Ectodermal cell (in vitro differentiated cells): ENCODE measurements at regions not wholly inside any gene's neighbourhood (a gene's known extent, or its start where the extent isn't known, plus 50 kb on each side); places are given as distances from the start of the nearest gene placed in this dataset.

Experiments
- H3K27ac ChIP-seq: 2 replicates; pipeline ENCODE4 v1.7.0; 2013; ENCODE audit warnings: mild to moderate bottlenecking, low read depth, low read length; ENCODE audit not compliant: insufficient read depth, poor library complexity, severe bottlenecking
- H3K27me3 ChIP-seq: 2 replicates; pipeline ENCODE4 v1.7.0; 2013; ENCODE audit warnings: mild to moderate bottlenecking, low read length; ENCODE audit not compliant: insufficient read depth, control insufficient read depth, poor library complexity, severe bottlenecking
- H3K36me3 ChIP-seq: one replicate; pipeline ENCODE4 v1.7.0; 2013; ENCODE audit warnings: low read length; ENCODE audit not compliant: control insufficient read depth, insufficient read depth
- H3K4me1 ChIP-seq: one replicate; pipeline ENCODE4 v1.7.0; 2013; ENCODE audit warnings: low read length; ENCODE audit not compliant: control insufficient read depth, insufficient read depth
- H3K4me3 ChIP-seq: 2 replicates; pipeline ENCODE4 v1.7.0; 2013; ENCODE audit warnings: low read depth, low read length, control low read depth; ENCODE audit not compliant: insufficient read depth
- H3K9me3 ChIP-seq: 2 replicates; pipeline ENCODE4 v1.7.0; 2013; ENCODE audit warnings: mild to moderate bottlenecking, low read length, moderate library complexity; ENCODE audit not compliant: control insufficient read depth
- WGBS, 2 experiments: methylation state at CpG; one replicate each; pipeline ENCODE4 v1.1.7; 2013; ENCODE audit warnings: missing lambda C conversion rate in 2 of 2; 5-methylcytosine and 5-hydroxymethylcytosine counted together

GRCh38 chr1:87506147-87506546 is 177.5 kb downstream of the LMO4 start:
- Histone ChIP-seq H3K27me3 (no peaks in the 10 kb centered on the region), H3K4me3 (no peak overlapping the region), H3K27ac (no peak overlapping the region), H3K9me3 (no peaks in the 10 kb centered on the region), H3K4me1 (no peaks in the 10 kb centered on the region), H3K36me3 (no peaks in the 10 kb centered on the region)
- 75 to 83% methylated on average over 8 of the region's 8 CpGs for WGBS, 2 experiments

- 94 to 100% methylated on average over 1 of the region's 1 CpG for WGBS, 2 experiments
- H3K4me1 ChIP-seq, result no peaks in the 10 kb centered on the region
- no peak overlapping the region for H3K27ac ChIP-seq
Measured at GRCh38 chr1:87508247-87508787, 179.6 kb downstream of the LMO4 start.

GRCh38 chr1:87510540-87510939 is 181.9 kb downstream of the LMO4 start:
- H3K9me3 ChIP-seq, result no peaks in the 10 kb centered on the region
- H3K36me3 ChIP-seq, result no peaks in the 10 kb centered on the region
- H3K4me3 ChIP-seq, result no peak overlapping the region
- no peak overlapping the region for H3K27ac ChIP-seq
- H3K27me3 ChIP-seq, result no peaks in the 10 kb centered on the region
- WGBS, 2 experiments, result 92 to 94% methylated on average over 2 of the region's 3 CpGs
- no peaks in the 10 kb centered on the region for H3K4me1 ChIP-seq

More at GRCh38 chr1:87508247-87508787, 179.6 kb downstream of the LMO4 start:
- H3K4me3 ChIP-seq, result no peak overlapping the region
- no peaks in the 10 kb centered on the region for H3K27me3 ChIP-seq
- H3K36me3 ChIP-seq, result no peaks in the 10 kb centered on the region
- H3K9me3 ChIP-seq, result no peaks in the 10 kb centered on the region

- no CpG with 5 or more reads among the region's 1 CpG for WGBS, 2 experiments
- H3K4me1 ChIP-seq, result no peaks in the 10 kb centered on the region
- no peak overlapping the region for H3K4me3 ChIP-seq
Measured at GRCh38 chr1:87511449-87511848, 182.8 kb downstream of the LMO4 start.

GRCh38 chr1:87512431-87512830 is 183.8 kb downstream of the LMO4 start:
- H3K27ac ChIP-seq, result no peak overlapping the region
- no peaks in the 10 kb centered on the region for H3K9me3 ChIP-seq
- H3K4me1 ChIP-seq, result no peaks in the 10 kb centered on the region
- no peak overlapping the region for H3K4me3 ChIP-seq
- H3K27me3 ChIP-seq, result no peaks in the 10 kb centered on the region
- H3K36me3 ChIP-seq, result no peaks in the 10 kb centered on the region
- 96 to 97% methylated on average over 2 of the region's 2 CpGs for WGBS, 2 experiments

More at GRCh38 chr1:87511449-87511848, 182.8 kb downstream of the LMO4 start:
- Histone ChIP-seq H3K27ac (no peak overlapping the region), H3K9me3 (no peaks in the 10 kb centered on the region), H3K27me3 (no peaks in the 10 kb centered on the region), H3K36me3 (no peaks in the 10 kb centered on the region)

- Histone ChIP-seq H3K4me1 (no peaks in the 10 kb centered on the region), H3K9me3 (no peaks in the 10 kb centered on the region), H3K27me3 (no peaks in the 10 kb centered on the region), H3K27ac (no peak overlapping the region), H3K36me3 (no peaks in the 10 kb centered on the region), H3K4me3 (no peak overlapping the region)
- 62 to 78% methylated on average over 3 to 4 of the region's 4 CpGs for WGBS, 2 experiments
Measured at GRCh38 chr1:87513255-87513654, 184.6 kb downstream of the LMO4 start.

GRCh38 chr1:87513966-87514660 is 185.4 kb downstream of the LMO4 start:
- H3K4me3 ChIP-seq, result no peak overlapping the region
- no peaks in the 10 kb centered on the region for H3K36me3 ChIP-seq
- WGBS, 2 experiments, result 92 to 95% methylated on average over 4 of the region's 4 CpGs
- no peak overlapping the region for H3K27ac ChIP-seq
- H3K4me1 ChIP-seq, result no peaks in the 10 kb centered on the region
- no peaks in the 10 kb centered on the region for H3K9me3 ChIP-seq
- no peaks in the 10 kb centered on the region for H3K27me3 ChIP-seq

GRCh38 chr1:87515781-87516180 is 187.1 kb downstream of the LMO4 start:
- WGBS, 2 experiments, result 94% methylated on average over 1 of the region's 1 CpG
- Histone ChIP-seq H3K27ac (no peak overlapping the region), H3K9me3 (no peaks in the 10 kb centered on the region), H3K36me3 (no peaks in the 10 kb centered on the region), H3K27me3 (no peaks in the 10 kb centered on the region), H3K4me3 (no peak overlapping the region), H3K4me1 (no peaks in the 10 kb centered on the region)

- Histone ChIP-seq H3K4me3 (no peak overlapping the region), H3K4me1 (no peaks in the 10 kb centered on the region), H3K27me3 (no peaks in the 10 kb centered on the region), H3K27ac (no peak overlapping the region), H3K36me3 (no peaks in the 10 kb centered on the region), H3K9me3 (no peaks in the 10 kb centered on the region)
- WGBS, 2 experiments, result 94 to 95% methylated on average over 1 to 2 of the region's 2 CpGs
Measured at GRCh38 chr1:87518794-87519193, 190.1 kb downstream of the LMO4 start.

- Histone ChIP-seq H3K4me1 (no peaks in the 10 kb centered on the region), H3K27ac (no peak overlapping the region), H3K36me3 (no peaks in the 10 kb centered on the region), H3K27me3 (no peaks in the 10 kb centered on the region), H3K9me3 (no peaks in the 10 kb centered on the region), H3K4me3 (no peak overlapping the region)
- no CpG with 5 or more reads among the region's 2 CpGs for WGBS, 2 experiments
Measured at GRCh38 chr1:87521452-87521851, 192.8 kb downstream of the LMO4 start.
